MM.1S (cell line): ENCODE measurements at regions not wholly inside any gene's neighbourhood (a gene's known extent, or its start where the extent isn't known, plus 50 kb on each side); places are given as distances from the start of the nearest gene placed in this dataset.

ENCODE experiments used
- DNase-seq: peaks from one replicate; pipeline ENCODE4 v3.0.0-alpha.2; 2015
- H2AFZ ChIP-seq: fragments of 300-600 bp; sonication (generic); 2 replicates; pipeline ENCODE4 v1.6.0; 2016; ENCODE audit warnings: antibody characterized with exemption, low read length
- H3F3A ChIP-seq: fragments of 300-600 bp; sonication (generic); 2 replicates; pipeline ENCODE4 v1.6.1; 2016; ENCODE audit warnings: mild to moderate bottlenecking, antibody characterized with exemption, low read length, moderate library complexity, mixed read lengths; ENCODE audit not compliant: insufficient read depth
- H3K27ac ChIP-seq: fragments of 300-600 bp; sonication (generic); 2 replicates; pipeline ENCODE4 v1.5.1; 2016; ENCODE audit warnings: mild to moderate bottlenecking, low read length
- H3K27me3 ChIP-seq: fragments of 300-600 bp; sonication (generic); replicated peaks from 2 replicates; pipeline ENCODE4 v1.6.0; 2016; ENCODE audit warnings: low read length; ENCODE audit not compliant: insufficient read depth
- H3K36me3 ChIP-seq: fragments of 300-600 bp; sonication (generic); replicated peaks from 2 replicates; pipeline ENCODE4 v1.6.1; 2016; ENCODE audit warnings: mild to moderate bottlenecking, low read length, mixed read lengths; ENCODE audit not compliant: insufficient read depth
- H3K4me1 ChIP-seq: fragments of 300-600 bp; sonication (generic); 2 replicates; pipeline ENCODE4 v1.6.1; 2016; ENCODE audit warnings: low read length, mixed read lengths
- H3K4me2 ChIP-seq: fragments of 300-600 bp; sonication (generic); 2 replicates; pipeline ENCODE4 v1.6.0; 2016; ENCODE audit warnings: low read depth, low read length
- H3K4me3 ChIP-seq: fragments of 300-600 bp; sonication (generic); 2 replicates; pipeline ENCODE4 v1.5.1; 2016; ENCODE audit warnings: low read length, mixed read lengths
- H3K79me2 ChIP-seq: fragments of 300-600 bp; sonication (generic); 2 replicates; pipeline ENCODE4 v1.6.1; 2016; ENCODE audit warnings: mixed run types, low read length, mixed read lengths
- H3K9ac ChIP-seq: fragments of 300-600 bp; sonication (generic); 2 replicates; pipeline ENCODE4 v1.6.1; 2016; ENCODE audit warnings: low read length, mixed read lengths
- H3K9me2 ChIP-seq: fragments of 300-600 bp; sonication (generic); replicated peaks from 2 replicates; pipeline ENCODE4 v1.6.1; 2016; ENCODE audit warnings: mild to moderate bottlenecking, low read length, mixed read lengths; ENCODE audit not compliant: insufficient read depth
- H3K9me3 ChIP-seq: fragments of 300-600 bp; sonication (generic); replicated peaks from 2 replicates; pipeline ENCODE4 v1.6.1; 2016; ENCODE audit warnings: mild to moderate bottlenecking, low read length, mixed read lengths; ENCODE audit not compliant: insufficient read depth
- H4K20me1 ChIP-seq: fragments of 300-600 bp; sonication (generic); 2 replicates; pipeline ENCODE4 v1.6.1; 2016; ENCODE audit warnings: mild to moderate bottlenecking, low read length, moderate library complexity, mixed read lengths; ENCODE audit not compliant: insufficient read depth
- CTCF ChIP-seq: fragments of 300-600 bp; sonication (generic); IDR thresholded peaks from 2 replicates; pipeline ENCODE4 v1.5.1; 2016; ENCODE audit warnings: antibody characterized with exemption, low read length, mixed read lengths
- EZH2 ChIP-seq: fragments of 300-600 bp; sonication (generic); optimal IDR thresholded peaks from 2 replicates; pipeline ENCODE3; 2017; ENCODE audit warnings: low read depth, mild to moderate bottlenecking, antibody characterized with exemption, low read length, mixed read lengths
- EZH2phosphoT487 ChIP-seq: fragments of 300-600 bp; sonication (generic); IDR thresholded peaks from 2 replicates; pipeline ENCODE4 v1.6.1; 2018; ENCODE audit warnings: antibody characterized with exemption, low read length

- no peaks in the 10 kb centered on the region for H3K79me2 ChIP-seq
- TF ChIP-seq EZH2phosphoT487 (no peak), EZH2 (no peak), CTCF (no peak)
- H3K4me3 ChIP-seq, result no peak overlapping the region
- H2AFZ ChIP-seq, result no peak overlapping the region
- H3K4me2 ChIP-seq, result no peak overlapping the region
- H3K9ac ChIP-seq, result no peak overlapping the region
- no peaks in the 10 kb centered on the region for H3K9me3 ChIP-seq
- no peaks in the 10 kb centered on the region for H3K27me3 ChIP-seq
- H3K9me2 ChIP-seq, result no peaks in the 10 kb centered on the region
- H3K4me1 ChIP-seq, result no peaks in the 10 kb centered on the region
- DNase-seq, result no peak
- no peaks in the 10 kb centered on the region for H4K20me1 ChIP-seq
- no peaks in the 10 kb centered on the region for H3K36me3 ChIP-seq
- H3F3A ChIP-seq, result no peaks in the 10 kb centered on the region
- H3K27ac ChIP-seq, result no peak overlapping the region
Measured at GRCh38 chr12:84803661-84804060, 108.9 kb downstream of the SLC6A15 start.

DNA sequence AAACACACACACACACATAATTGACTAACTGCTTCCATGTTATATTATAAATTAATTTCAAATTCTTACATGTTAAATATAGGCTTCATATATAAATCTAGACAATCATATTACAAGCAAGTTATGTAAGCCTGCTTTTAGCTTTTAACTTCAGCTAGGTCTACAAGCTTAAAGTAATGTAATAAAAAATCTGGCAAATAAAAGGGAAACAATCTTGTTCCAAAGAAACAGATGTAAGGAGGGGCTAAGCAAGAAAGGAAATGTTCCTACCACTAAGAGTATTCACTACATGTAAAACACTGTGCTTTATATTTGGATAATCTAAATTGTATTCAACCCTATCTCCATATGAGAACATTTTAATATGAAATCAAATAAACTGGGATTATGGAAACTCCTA lies 110.4 kb downstream of the SLC6A15 start:
- Histone ChIP-seq H3K9ac (no peak overlapping the region), H3K9me3 (no peaks in the 10 kb centered on the region), H3K27ac (no peak overlapping the region), H3K4me1 (no peaks in the 10 kb centered on the region), H3K27me3 (no peaks in the 10 kb centered on the region), H3K36me3 (no peaks in the 10 kb centered on the region), H3K9me2 (no peaks in the 10 kb centered on the region), H3K79me2 (no peaks in the 10 kb centered on the region), H4K20me1 (no peaks in the 10 kb centered on the region), H3K4me2 (no peak overlapping the region), H3K4me3 (no peak overlapping the region), H2AFZ (no peak overlapping the region), H3F3A (no peaks in the 10 kb centered on the region)
- no peak for DNase-seq
- TF ChIP-seq EZH2, result no peak
- no peak for TF ChIP-seq EZH2phosphoT487
- TF ChIP-seq CTCF, result no peak

DNA sequence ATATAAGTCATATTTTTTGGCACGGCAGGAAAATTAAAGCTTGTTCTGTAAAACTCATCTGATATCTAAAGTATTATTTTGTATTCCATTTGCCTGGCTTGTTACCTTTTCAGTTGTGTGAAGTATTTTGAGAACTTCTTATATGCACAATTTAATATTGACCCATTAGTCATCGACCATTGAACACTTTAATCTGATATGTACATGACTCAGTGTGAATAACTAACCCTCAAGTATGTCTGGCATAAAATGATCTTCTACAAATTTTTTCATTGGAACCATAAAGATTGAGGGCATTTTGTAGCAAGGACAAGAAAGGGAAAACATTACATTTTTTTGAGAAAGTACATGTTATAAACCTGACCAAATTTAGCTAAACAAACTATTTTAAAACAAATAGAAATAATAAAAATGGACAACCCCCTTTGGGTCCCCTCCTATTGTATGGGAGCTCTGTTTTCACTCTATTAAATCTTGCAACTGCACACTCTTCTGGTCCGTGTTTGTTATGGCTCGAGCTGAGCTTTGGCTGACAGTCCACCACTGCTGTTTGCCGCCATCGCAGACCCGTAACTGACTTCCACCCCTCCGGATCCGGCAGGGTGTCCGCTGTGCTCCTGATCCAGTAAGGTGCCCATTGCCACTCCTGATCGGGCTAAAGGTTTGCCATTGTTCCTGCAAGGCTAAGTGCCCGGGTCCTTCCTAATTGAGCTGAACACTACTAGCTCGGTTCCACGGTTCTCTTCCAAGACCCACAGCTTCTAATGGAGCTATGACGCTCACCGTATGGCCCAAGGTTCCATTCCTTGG lies 118.8 kb downstream of the SLC6A15 start:
- Histone ChIP-seq H3K9me3 (no peaks in the 10 kb centered on the region), H3K4me2 (no peak overlapping the region), H3K9ac (no peak overlapping the region), H3K27ac (no peak overlapping the region), H4K20me1 (no peaks in the 10 kb centered on the region), H3K9me2 (no peaks in the 10 kb centered on the region), H3K4me3 (no peak overlapping the region), H3K36me3 (no peaks in the 10 kb centered on the region), H3K79me2 (no peaks in the 10 kb centered on the region), H3F3A (no peaks in the 10 kb centered on the region), H3K4me1 (no peaks in the 10 kb centered on the region), H3K27me3 (no peaks in the 10 kb centered on the region), H2AFZ (no peak overlapping the region)
- DNase-seq, result no peak
- no peak for TF ChIP-seq EZH2phosphoT487
- no peak for TF ChIP-seq EZH2
- TF ChIP-seq CTCF, result no peak
